ENCODE measurements at regions not wholly inside any gene's neighbourhood (a gene's known extent, or its start where the extent isn't known, plus 50 kb on each side); places are given as distances from the start of the nearest gene placed in this dataset.
"Not testable (repeated sequence)": the region's sequence is repeated elsewhere in the genome, so short reads cannot be mapped to it uniquely, and the experiment has no call there.

DNA sequence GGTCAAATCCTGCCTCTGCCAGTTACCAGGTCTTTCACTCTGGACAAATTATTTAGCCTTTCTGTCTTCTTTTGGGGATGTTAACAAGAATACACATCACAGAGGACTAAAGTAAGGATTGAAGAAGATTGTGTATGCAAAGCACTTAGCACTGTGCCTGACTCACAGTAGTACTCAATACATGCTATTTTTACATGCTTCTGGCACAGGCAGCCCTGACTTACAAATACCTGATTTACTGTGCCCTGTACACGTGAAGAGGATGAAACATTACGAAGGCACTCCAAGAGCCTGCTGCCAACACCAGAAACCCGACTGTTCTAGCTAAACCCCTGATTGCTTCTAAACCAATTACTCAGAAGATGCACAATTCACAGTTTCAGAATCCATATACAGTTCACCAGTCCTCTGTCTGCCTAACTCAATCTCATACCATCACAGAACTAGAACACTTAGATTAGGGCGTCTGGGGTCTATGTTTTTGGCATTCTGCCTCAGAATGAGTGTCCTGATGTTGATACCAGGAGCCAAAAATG lies 300.9 kb upstream of the DDI1 start:
- Histone ChIP-seq H3K27me3 (ENCODE audit: control insufficient read depth in 3 of 3, insufficient read depth in 3 of 3, low read length in 3 of 3) (no peaks in the 10 kb centered on the region), H3K36me3 (ENCODE audit: control insufficient read depth in 3 of 3, insufficient read depth in 3 of 3, low read length in 3 of 3) (no peaks in the 10 kb centered on the region), H3K9ac (ENCODE audit: low read depth in 1 of 3, low read length in 3 of 3) (no peak overlapping the region), H3K4me3 (ENCODE audit: low read length in 3 of 3) (no peak overlapping the region), H3K4me1 (ENCODE audit: control insufficient read depth in 3 of 3, insufficient read depth in 3 of 3, low read length in 3 of 3) (peaks cover 0 to 4% (median 0%) of the 10 kb centered on the region in 3 donors), H3K27ac (ENCODE audit: low read depth, low read length) (no peak overlapping the region), H3K9me3 (ENCODE audit: control insufficient read depth in 3 of 3, low read length in 3 of 3) (no peaks in the 10 kb centered on the region)

- no peaks in the 10 kb centered on the region for H3K36me3 ChIP-seq (ENCODE audit: control insufficient read depth in 3 of 3, insufficient read depth in 3 of 3, low read length in 3 of 3)
- no peak overlapping the region for H3K4me3 ChIP-seq (ENCODE audit: low read length in 3 of 3)
- H3K9me3 ChIP-seq (ENCODE audit: control insufficient read depth in 3 of 3, low read length in 3 of 3) = no peaks in the 10 kb centered on the region
- H3K27me3 ChIP-seq (ENCODE audit: control insufficient read depth in 3 of 3, insufficient read depth in 3 of 3, low read length in 3 of 3) = no peaks in the 10 kb centered on the region
- H3K4me1 ChIP-seq (ENCODE audit: control insufficient read depth in 3 of 3, insufficient read depth in 3 of 3, low read length in 3 of 3) = peaks cover 0 to 4% (median 0%) of the 10 kb centered on the region in 3 donors
- H3K27ac ChIP-seq (ENCODE audit: low read depth, low read length) = no peak overlapping the region
- H3K9ac ChIP-seq (ENCODE audit: low read depth in 1 of 3, low read length in 3 of 3) = no peak overlapping the region
These were observed 300.0 kb upstream of the DDI1 start for GRCh38 chr11:103736315-103737036.

DNA sequence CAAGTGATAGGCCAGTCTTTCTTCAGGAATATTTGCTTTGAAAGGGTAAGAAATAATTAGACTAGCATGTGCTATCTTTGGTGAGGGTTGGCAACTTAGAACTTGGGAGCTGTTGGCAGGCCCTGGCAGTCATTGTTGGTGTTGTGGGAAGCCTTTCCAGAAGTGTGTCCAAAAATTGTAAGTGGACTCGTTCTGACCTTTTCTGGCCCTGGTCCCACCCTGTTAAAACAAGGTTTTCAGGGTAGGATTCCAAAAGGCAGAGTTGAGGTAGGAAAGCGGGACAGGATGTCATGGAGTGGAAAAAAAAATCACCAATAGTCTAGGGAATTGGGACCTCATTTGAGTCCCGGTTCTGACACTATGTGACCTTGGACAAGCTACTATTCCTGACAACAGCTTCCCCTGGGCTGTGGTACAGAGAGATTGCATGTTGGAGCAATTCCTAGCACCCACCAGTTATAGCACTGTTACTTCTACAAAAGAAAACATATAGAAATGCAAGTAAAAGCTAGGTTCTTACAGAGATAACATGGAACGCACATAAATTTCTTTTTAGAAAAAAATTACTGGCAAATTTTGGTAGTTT lies 299.3 kb upstream of the DDI1 start:
- no peaks in the 10 kb centered on the region for H3K9me3 ChIP-seq (ENCODE audit: control insufficient read depth in 3 of 3, low read length in 3 of 3)
- no peak overlapping the region for H3K27ac ChIP-seq (ENCODE audit: low read depth, low read length)
- peaks cover 0 to 4% (median 0%) of the 10 kb centered on the region in 3 donors for H3K4me1 ChIP-seq (ENCODE audit: control insufficient read depth in 3 of 3, insufficient read depth in 3 of 3, low read length in 3 of 3)
- H3K9ac ChIP-seq (ENCODE audit: low read depth in 1 of 3, low read length in 3 of 3) = no peak overlapping the region
- no peaks in the 10 kb centered on the region for H3K36me3 ChIP-seq (ENCODE audit: control insufficient read depth in 3 of 3, insufficient read depth in 3 of 3, low read length in 3 of 3)
- H3K4me3 ChIP-seq (ENCODE audit: low read length in 3 of 3) = no peak overlapping the region
- H3K27me3 ChIP-seq (ENCODE audit: control insufficient read depth in 3 of 3, insufficient read depth in 3 of 3, low read length in 3 of 3) = no peaks in the 10 kb centered on the region

DNA sequence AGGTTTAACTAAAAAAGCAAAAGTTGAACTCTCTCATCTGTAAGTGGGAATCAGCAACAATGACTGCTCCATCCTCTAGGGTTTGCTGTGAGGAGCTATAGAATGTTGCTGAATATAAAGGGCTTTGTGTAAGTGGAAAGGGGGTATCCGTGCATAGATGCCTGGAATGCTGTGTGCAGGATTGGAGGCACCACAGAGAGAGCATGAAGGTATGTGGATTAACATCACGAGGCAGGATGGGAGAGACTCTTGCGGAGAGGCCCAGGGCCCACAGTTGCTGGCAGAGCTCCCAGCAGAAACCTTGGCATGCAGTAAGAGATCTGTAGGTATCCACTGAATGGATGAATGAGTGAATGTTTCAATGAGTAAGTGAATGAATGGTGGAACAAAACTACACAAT lies 298.7 kb upstream of the DDI1 start:
- no peaks in the 10 kb centered on the region for H3K9me3 ChIP-seq (ENCODE audit: control insufficient read depth in 3 of 3, low read length in 3 of 3)
- no peak overlapping the region for H3K4me3 ChIP-seq (ENCODE audit: low read length in 3 of 3)
- H3K9ac ChIP-seq (ENCODE audit: low read depth in 1 of 3, low read length in 3 of 3) = no peak overlapping the region
- no peaks in the 10 kb centered on the region for H3K27me3 ChIP-seq (ENCODE audit: control insufficient read depth in 3 of 3, insufficient read depth in 3 of 3, low read length in 3 of 3)
- H3K4me1 ChIP-seq (ENCODE audit: control insufficient read depth in 3 of 3, insufficient read depth in 3 of 3, low read length in 3 of 3) = peaks cover 0 to 4% (median 0%) of the 10 kb centered on the region in 3 donors
- H3K27ac ChIP-seq (ENCODE audit: low read depth, low read length) = no peak overlapping the region
- no peaks in the 10 kb centered on the region for H3K36me3 ChIP-seq (ENCODE audit: control insufficient read depth in 3 of 3, insufficient read depth in 3 of 3, low read length in 3 of 3)

DNA sequence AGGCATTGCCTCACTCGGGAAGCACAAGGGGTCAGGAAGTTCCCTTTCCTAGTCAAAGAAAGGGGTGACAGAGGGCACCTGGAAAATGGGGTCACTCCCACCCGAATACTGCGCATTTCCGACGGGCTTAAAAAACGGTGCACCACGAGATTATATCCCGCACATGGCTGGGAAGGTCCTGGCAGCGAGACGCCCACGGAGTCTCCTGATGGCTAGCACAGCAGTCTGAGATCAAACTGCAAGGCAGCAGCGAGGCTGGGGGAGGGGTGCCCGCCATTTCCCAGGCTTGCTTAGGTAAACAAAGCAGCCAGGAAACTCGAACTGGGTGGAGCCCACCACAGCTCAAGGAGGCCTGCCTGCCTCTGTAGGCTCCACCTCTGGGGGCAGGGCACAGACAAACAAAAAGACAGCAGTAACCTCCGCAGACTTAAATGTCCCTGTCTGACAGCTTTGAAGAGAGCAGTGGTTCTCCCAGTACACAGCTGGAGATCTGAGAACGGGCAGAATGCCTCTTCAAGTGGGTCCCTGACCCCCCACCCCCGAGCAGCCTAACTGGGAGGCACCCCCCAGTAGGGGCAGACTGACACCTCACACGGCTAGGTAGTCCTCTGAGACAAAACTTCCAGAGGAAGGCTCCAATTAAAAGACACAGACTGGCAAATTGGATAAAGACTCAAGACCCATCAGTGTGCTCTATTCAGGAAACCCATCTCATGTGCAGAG lies 297.2 kb upstream of the DDI1 start:
- not testable (repeated sequence) for H3K27ac ChIP-seq (ENCODE audit: low read depth, low read length); H3K9ac ChIP-seq (ENCODE audit: low read depth in 1 of 3, low read length in 3 of 3); H3K27me3 ChIP-seq (ENCODE audit: control insufficient read depth in 3 of 3, insufficient read depth in 3 of 3, low read length in 3 of 3); H3K9me3 ChIP-seq (ENCODE audit: control insufficient read depth in 3 of 3, low read length in 3 of 3); H3K4me1 ChIP-seq (ENCODE audit: control insufficient read depth in 3 of 3, insufficient read depth in 3 of 3, low read length in 3 of 3); H3K36me3 ChIP-seq (ENCODE audit: control insufficient read depth in 3 of 3, insufficient read depth in 3 of 3, low read length in 3 of 3)
- peak overlapping the region in 1 of 3 donors; percentile 22 for H3K4me3 ChIP-seq (ENCODE audit: low read length in 3 of 3)

DNA sequence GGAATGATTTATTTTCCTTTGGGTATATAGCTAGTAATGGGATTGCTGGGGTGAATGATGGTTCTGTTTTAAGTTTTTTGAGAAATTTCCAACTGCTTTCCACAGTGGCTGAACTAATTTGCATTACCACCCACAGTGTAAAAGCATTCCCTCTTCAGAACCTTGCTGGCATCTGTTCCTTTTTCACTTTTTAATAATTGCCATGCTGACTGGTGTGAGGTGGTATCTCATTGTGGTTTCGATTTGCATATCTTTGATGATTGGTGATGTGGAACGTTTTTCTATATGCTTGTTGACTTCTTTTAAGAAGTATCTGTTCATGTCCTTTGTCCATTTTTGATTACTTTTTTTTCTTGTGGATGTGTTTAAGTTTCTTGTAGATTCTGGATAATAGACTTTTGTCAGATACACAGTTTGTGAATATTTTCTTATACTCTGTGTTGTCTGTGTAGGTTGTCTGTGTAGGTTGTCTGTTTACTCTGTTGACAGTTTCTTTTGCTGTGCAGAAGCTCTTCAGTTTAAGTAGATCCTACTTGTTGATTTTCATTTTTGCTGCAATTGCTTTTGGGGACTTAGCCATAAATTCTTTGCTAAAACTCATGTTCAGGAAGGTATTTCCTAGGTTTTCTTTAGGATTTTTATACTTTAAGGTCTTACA lies 291.8 kb upstream of the DDI1 start:
- H3K4me1 ChIP-seq (ENCODE audit: control insufficient read depth in 3 of 3, insufficient read depth in 3 of 3, low read length in 3 of 3) = no peaks in the 10 kb centered on the region
- H3K27ac ChIP-seq (ENCODE audit: low read depth, low read length) = no peak overlapping the region
- no peak overlapping the region for H3K4me3 ChIP-seq (ENCODE audit: low read length in 3 of 3)
- no peaks in the 10 kb centered on the region for H3K36me3 ChIP-seq (ENCODE audit: control insufficient read depth in 3 of 3, insufficient read depth in 3 of 3, low read length in 3 of 3)
- H3K9me3 ChIP-seq (ENCODE audit: control insufficient read depth in 3 of 3, low read length in 3 of 3) = peaks cover 0 to 5% (median 5%) of the 10 kb centered on the region in 3 donors
- H3K9ac ChIP-seq (ENCODE audit: low read depth in 1 of 3, low read length in 3 of 3) = no peak overlapping the region
- no peaks in the 10 kb centered on the region for H3K27me3 ChIP-seq (ENCODE audit: control insufficient read depth in 3 of 3, insufficient read depth in 3 of 3, low read length in 3 of 3)

- no peak overlapping the region for H3K9ac ChIP-seq (ENCODE audit: low read depth in 1 of 3, low read length in 3 of 3)
- no peaks in the 10 kb centered on the region for H3K27me3 ChIP-seq (ENCODE audit: control insufficient read depth in 3 of 3, insufficient read depth in 3 of 3, low read length in 3 of 3)
- H3K9me3 ChIP-seq (ENCODE audit: control insufficient read depth in 3 of 3, low read length in 3 of 3) = peaks cover 0 to 5% (median 5%) of the 10 kb centered on the region in 3 donors
- H3K4me3 ChIP-seq (ENCODE audit: low read length in 3 of 3) = no peak overlapping the region
- no peak overlapping the region for H3K27ac ChIP-seq (ENCODE audit: low read depth, low read length)
- H3K36me3 ChIP-seq (ENCODE audit: control insufficient read depth in 3 of 3, insufficient read depth in 3 of 3, low read length in 3 of 3) = no peaks in the 10 kb centered on the region
- H3K4me1 ChIP-seq (ENCODE audit: control insufficient read depth in 3 of 3, insufficient read depth in 3 of 3, low read length in 3 of 3) = no peaks in the 10 kb centered on the region
These were observed 287.3 kb upstream of the DDI1 start for GRCh38 chr11:103749158-103749557.

- no peaks in the 10 kb centered on the region for H3K27me3 ChIP-seq (ENCODE audit: control insufficient read depth in 3 of 3, insufficient read depth in 3 of 3, low read length in 3 of 3)
- H3K9ac ChIP-seq (ENCODE audit: low read depth in 1 of 3, low read length in 3 of 3) = no peak overlapping the region
- H3K4me1 ChIP-seq (ENCODE audit: control insufficient read depth in 3 of 3, insufficient read depth in 3 of 3, low read length in 3 of 3) = no peaks in the 10 kb centered on the region
- H3K4me3 ChIP-seq (ENCODE audit: low read length in 3 of 3) = no peak overlapping the region
- no peak overlapping the region for H3K27ac ChIP-seq (ENCODE audit: low read depth, low read length)
- H3K9me3 ChIP-seq (ENCODE audit: control insufficient read depth in 3 of 3, low read length in 3 of 3) = no peaks in the 10 kb centered on the region
- no peaks in the 10 kb centered on the region for H3K36me3 ChIP-seq (ENCODE audit: control insufficient read depth in 3 of 3, insufficient read depth in 3 of 3, low read length in 3 of 3)
These were observed 267.6 kb upstream of the DDI1 start for GRCh38 chr11:103768816-103769215.

- no peak overlapping the region for H3K9ac ChIP-seq (ENCODE audit: low read depth in 1 of 3, low read length in 3 of 3)
- no peaks in the 10 kb centered on the region for H3K27me3 ChIP-seq (ENCODE audit: control insufficient read depth in 3 of 3, insufficient read depth in 3 of 3, low read length in 3 of 3)
- H3K4me1 ChIP-seq (ENCODE audit: control insufficient read depth in 3 of 3, insufficient read depth in 3 of 3, low read length in 3 of 3) = no peaks in the 10 kb centered on the region
- no peak overlapping the region for H3K27ac ChIP-seq (ENCODE audit: low read depth, low read length)
- H3K36me3 ChIP-seq (ENCODE audit: control insufficient read depth in 3 of 3, insufficient read depth in 3 of 3, low read length in 3 of 3) = no peaks in the 10 kb centered on the region
- no peaks in the 10 kb centered on the region for H3K9me3 ChIP-seq (ENCODE audit: control insufficient read depth in 3 of 3, low read length in 3 of 3)
- H3K4me3 ChIP-seq (ENCODE audit: low read length in 3 of 3) = no peak overlapping the region
These were observed 263.4 kb upstream of the DDI1 start for GRCh38 chr11:103773059-103773458.

Measured in skeletal muscle tissue (tissue), 3 donors.